Stimulated activated CD4-positive, alpha-beta T cell treated with anti-CD3 and anti-CD28 coated beads, TNF-alpha, amount 100 ng/mL, for 24 hours (primary cell): ENCODE measurements at regions not wholly inside any gene's neighbourhood (a gene's known extent, or its start where the extent isn't known, plus 50 kb on each side); places are given as distances from the start of the nearest gene placed in this dataset.

Experiments
- DNase-seq, 3 experiments: peaks; one replicate each; pipeline ENCODE4 v3.0.0-alpha.2; 2020; ENCODE audit warnings: low read depth in 3 of 3

DNA sequence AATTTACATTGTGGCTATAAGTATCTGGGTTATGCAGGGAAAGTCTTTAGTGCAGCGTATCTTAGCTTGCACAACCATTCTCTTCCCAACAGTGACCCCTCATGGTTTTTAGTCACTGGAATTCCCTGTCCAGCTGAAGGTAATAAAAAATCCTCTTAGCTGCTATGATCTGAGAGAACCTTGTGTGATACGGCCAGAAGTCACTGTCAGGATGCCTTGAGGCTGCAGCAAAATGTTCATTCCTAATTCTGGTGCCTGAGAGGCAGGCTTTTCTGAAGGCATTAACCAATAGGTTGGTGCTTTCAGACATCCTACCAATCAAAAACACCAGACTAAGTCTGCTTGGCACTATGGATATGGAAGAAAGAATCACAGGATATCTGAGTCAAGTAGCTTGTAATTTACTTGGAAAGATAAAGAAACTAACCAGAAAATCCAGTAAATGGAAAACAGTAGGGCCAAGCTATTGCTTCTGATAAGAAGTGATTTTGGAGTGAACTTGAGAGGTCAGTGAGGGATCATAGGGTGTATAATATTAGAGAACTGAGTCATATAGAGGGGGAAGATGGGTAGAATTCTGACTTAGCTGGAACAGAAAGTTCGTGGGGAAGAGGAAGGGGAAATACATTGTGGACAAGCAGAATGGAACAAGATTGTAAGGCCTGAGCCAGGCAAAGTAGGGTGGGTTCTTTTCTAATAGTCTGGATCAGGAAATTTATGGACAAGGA is 89.0 kb upstream of the SLC14A2 start:
- no peak for DNase-seq

DNA sequence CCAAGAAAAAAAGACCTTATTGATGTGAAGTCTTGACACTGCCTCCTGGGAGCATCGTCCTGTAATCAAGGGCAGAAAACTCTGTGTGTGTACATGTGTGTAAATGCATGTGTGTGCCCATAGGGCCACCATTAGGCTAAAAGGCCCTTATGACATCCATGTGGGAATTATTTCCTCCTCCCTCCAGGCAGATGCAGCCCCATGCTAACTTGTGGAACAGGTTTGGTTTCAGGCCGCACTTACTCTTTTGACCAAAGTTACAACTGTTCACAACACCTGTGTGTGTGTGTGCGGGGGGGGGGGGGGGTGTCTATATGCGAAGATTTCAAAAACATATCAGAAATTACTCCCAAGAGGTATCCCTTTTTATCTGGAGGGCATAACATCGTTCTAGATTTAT is 87.4 kb upstream of the SLC14A2 start:
- DNase-seq = no peak

- DNase-seq = no peak
Measured at GRCh38 chr18:45528712-45529336, 86.5 kb upstream of the SLC14A2 start.

GRCh38 chr18:45538444-45538843 is 76.8 kb upstream of the SLC14A2 start:
- DNase-seq = no peak

GRCh38 chr18:45539491-45539891 is 75.8 kb upstream of the SLC14A2 start:
- DNase-seq = no peak

DNA sequence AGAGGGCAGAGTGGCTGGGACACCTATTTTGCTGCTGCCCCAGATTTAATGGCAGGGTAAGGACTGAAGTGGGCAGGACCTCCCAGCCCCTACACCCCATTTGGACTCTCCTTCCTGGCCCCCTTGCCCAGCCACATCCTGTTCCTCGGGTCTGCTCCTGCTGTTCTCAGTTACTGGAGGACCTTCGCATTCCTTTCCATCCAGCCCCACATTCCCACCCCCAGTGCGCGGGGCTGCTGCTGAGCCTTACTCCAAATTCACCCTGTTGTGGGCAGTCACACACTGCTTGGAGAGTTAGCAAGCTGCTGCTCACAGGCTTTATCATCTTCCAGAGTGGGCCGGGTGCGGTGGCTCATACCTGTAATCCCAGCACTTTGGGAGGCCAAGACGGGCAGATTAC is 75.2 kb upstream of the SLC14A2 start:
- no peak for DNase-seq

GRCh38 chr18:45541421-45541820 is 73.9 kb upstream of the SLC14A2 start:
- no peak for DNase-seq

GRCh38 chr18:45542043-45542442 is 73.2 kb upstream of the SLC14A2 start:
- DNase-seq = no peak

DNA sequence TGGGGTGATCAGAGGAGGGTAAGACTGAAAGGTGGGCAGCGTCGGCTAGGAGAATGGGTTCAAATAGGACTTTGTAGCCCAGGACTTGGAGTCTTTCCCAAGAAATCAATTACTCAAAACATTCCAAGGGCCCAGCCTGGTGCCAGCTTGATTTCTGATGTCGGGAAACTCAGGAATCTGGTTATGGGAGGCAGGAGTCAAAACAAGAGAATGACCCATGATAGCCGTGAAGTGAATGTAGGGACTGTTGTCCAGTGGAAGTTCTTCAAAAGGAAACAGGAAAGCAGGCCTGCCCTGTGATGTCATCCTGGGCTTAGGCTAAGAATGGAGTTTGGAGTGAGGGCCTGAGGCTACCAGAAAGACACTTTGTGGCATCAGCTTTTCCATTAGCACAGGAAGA is 67.4 kb upstream of the SLC14A2 start:
- DNase-seq = no peak

GRCh38 chr18:45548614-45549013 is 66.7 kb upstream of the SLC14A2 start:
- no peak for DNase-seq

DNA sequence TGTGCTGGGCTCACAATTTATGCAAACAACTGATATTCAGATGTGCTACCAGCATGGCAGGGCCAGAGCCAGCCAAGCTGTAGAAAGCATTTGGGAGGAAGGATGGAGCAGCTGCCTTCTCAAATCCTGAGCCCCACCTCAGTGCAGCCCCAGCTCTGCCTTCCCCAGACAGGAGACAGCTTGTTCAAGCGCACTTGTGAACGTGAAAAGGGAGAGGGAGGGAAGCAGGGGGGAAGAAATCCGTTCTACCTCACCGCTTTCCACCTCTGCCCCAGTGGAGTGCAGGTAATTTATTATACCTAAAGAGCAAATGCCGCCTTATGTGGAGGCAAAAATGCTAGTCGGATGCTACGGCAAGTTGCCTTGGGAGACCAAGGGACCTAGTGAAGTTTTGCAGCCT is 66.0 kb upstream of the SLC14A2 start:
- no peak for DNase-seq

DNA sequence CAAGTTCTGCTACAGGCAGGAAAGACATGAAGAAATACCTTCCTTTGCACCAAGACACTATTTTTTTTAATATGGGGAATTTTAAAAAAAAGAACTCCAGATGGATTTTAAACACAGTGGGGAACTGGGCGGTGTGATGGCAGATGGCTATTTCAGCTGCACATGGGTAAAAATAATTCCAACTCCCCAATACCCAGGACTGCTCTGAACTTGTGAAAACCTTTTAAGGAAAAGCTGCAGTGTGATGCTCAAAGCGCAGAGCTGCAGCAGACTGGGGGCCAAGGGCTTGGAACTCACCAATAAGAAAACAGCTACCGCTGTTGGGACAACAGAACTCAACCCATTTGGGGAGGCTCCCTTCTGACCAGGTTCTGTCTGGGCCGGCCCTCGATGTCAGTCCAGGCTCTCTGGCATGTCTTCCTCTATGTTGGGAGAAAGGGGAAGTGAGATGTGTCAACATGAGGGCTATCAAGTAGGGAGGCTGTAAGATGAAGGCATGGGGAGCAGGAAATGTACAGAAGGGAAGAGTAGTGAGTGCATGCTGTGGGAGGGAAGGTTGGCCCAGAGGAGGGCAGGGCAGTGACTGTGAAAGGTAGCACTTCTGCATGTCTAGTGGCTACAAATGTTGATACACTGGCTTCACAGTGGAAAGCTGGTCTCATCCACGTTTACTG is 64.0 kb upstream of the SLC14A2 start:
- no peak for DNase-seq

GRCh38 chr18:45553723-45554388 is 61.4 kb upstream of the SLC14A2 start:
- DNase-seq = no peak

DNA sequence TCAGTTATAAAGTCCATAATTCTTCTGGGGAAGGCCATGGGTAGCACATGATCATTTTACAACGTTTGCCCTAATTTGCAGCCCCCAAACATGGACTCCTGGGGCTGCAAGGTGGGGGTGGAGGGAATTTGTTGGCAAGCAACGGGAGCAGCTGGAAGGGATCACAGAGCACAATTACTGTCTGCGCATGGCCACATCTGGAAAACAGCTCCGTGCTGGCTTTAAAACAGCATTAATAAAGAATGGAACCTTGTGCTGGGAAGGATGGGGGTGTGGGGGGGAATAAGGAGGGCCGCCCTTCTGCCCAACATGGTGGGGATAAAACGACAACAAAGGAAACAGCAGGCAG is 60.9 kb upstream of the SLC14A2 start:
- DNase-seq = no peak

DNA sequence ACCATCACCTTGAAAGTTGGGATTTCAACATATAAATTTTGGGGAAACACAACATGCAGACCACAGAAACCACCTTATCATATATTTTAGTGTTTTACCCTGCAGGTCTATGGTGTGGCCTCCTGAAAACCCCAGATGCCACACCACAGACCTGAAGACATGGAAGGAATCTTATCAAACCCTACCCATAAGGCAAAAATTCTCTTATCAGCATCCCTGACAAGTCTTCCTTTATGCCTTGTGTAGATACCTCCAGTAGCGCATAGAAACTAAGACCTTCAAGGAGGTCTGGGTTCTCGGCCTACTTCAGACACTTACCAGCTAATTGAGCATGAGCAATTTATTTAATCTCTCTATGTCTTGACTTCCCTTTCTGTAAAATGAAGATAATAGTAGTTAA is 59.1 kb upstream of the SLC14A2 start:
- no peak for DNase-seq

- DNase-seq = no peak
Measured at GRCh38 chr18:45557287-45557686, 58.0 kb upstream of the SLC14A2 start.

GRCh38 chr18:45557779-45558178 is 57.5 kb upstream of the SLC14A2 start:
- no peak for DNase-seq

- no peak for DNase-seq
Measured at GRCh38 chr18:45559258-45559657, 56.0 kb upstream of the SLC14A2 start.

- no peak for DNase-seq
Measured at GRCh38 chr18:45560870-45561269, 54.4 kb upstream of the SLC14A2 start.

DNA sequence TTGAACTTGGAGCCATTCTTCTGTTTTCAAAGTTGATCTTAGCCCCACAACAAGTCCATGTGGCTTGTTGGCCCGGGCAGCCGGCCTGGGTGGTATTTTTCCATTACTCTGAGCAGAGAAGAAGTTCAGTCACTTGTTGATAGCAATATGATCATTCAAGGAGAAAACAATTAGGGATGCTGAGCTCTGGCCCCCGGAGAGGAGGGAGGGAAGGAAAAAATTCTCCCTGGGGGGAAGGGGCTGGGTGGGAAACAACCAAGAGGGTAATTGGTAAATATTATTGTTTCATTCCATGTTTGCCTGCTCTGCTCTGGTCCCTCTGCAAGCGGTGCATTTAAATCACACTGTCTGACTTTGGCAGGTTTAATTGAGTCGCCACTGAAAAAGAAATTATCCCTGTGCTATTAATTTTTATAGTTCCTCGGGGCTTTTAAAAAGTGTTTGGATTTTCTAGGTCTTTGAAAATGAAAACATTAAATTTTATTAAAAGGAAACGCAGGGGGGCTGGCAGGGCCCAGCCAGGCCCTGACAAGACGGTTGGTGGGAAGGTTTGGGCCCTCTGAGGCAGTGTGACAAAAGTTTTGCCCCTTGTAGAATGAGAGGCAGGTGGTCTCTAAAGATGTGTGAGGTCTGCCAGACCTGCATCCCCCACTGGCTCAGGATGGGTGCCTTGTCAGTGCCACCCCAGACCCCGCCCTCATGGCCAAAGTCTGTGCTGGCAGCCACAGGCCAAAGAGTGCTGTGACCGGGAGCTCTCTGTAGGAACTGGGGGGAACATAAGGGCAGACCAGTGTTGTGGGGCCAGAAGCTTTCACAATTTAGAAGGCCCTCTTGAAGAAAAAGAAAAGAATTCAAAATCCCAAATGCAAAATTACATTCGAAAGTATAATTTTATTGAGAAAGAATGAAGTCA is 52.5 kb upstream of the SLC14A2 start:
- DNase-seq = no peak

DNA sequence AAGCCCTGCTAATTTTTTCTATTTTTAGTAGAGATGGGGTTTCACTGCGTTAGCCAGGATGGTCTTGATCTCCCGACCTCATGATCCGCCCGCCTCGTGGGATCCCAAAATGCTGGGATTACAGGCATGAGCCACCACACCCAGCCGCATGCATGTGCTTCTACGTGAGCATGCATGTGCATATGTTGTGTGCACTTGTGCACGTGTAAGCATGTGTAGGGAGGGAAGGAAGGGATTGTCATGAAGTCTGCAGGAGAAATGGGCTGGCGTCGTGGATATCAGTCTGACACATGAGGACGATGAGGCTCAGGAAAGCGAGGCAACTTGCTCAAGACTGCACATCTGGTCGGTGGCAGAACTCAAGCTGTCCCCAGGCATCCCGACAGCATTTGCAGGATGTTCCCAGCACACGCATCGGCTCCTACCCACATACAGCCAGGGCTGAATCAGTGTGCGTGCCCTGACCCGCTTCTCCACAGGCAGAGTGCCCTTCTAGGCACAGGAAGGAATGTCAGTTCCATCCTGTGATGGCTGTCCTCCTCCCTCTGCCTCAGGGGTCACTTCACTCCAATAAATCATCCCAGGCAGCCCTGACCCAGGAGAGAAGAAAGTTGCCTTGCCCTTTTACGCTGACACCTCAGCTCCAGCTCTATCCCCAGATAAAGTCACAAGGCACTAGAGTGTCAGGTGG is 49.9 kb upstream of the SLC14A2 start:
- no peak for DNase-seq
